ENCODE measurements at regions not wholly inside any gene's neighbourhood (a gene's known extent, or its start where the extent isn't known, plus 50 kb on each side); places are given as distances from the start of the nearest gene placed in this dataset.

DNA sequence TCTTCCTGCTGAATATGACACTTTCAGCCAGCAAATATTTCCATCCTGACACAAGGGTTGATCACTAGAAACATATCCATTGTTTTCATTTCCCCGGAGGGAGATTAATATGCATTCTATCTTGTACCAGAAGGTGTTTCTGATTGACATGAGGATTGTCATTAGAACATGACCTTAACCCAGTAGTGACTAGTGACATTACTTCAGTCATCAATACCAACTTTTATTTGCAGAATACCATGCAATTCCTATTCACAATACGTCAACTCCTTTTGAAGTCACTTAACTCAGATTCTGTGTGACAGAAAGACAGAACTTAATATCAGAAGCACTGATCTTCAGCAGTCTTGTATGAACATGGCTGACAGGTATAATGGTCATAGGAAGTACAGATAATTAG is 1108.9 kb upstream of the CRIM1 start:
- no peak overlapping the region for H3K4me3 ChIP-seq (ENCODE audit: low read length)
- no peak for DNase-seq (ENCODE audit: low read depth)
- TF ChIP-seq, protein P1, sequence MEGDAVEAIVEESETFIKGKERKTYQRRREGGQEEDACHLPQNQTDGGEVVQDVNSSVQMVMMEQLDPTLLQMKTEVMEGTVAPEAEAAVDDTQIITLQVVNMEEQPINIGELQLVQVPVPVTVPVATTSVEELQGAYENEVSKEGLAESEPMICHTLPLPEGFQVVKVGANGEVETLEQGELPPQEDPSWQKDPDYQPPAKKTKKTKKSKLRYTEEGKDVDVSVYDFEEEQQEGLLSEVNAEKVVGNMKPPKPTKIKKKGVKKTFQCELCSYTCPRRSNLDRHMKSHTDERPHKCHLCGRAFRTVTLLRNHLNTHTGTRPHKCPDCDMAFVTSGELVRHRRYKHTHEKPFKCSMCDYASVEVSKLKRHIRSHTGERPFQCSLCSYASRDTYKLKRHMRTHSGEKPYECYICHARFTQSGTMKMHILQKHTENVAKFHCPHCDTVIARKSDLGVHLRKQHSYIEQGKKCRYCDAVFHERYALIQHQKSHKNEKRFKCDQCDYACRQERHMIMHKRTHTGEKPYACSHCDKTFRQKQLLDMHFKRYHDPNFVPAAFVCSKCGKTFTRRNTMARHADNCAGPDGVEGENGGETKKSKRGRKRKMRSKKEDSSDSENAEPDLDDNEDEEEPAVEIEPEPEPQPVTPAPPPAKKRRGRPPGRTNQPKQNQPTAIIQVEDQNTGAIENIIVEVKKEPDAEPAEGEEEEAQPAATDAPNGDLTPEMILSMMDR (conservative IDR thresholded peaks at IDR 0.05; ENCODE audit: low read length) = no peak

DNA sequence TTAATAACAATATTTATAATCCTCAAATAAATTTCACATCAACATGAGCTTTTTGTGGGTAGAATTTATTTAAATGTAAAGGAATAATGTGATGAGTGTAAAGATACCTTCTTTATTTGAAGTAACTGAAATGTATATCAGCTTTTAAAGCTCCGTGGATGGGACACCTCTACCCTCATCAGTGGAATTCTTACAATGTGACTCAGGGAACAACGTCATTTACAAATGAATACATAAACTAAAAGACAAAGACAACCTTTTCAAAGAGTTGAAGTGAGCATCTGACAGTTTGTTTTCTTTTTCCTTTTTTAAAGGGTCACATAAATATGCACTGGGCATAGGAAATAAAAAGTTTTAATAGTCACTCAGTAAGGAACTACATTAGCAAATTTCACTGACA is 1127.0 kb upstream of the CRIM1 start:
- DNase-seq (ENCODE audit: low read depth) = no peak
- H3K4me3 ChIP-seq (ENCODE audit: low read length) = no peak overlapping the region
- TF ChIP-seq, protein P1 (conservative IDR thresholded peaks at IDR 0.05; ENCODE audit: low read length) = no peak

DNA sequence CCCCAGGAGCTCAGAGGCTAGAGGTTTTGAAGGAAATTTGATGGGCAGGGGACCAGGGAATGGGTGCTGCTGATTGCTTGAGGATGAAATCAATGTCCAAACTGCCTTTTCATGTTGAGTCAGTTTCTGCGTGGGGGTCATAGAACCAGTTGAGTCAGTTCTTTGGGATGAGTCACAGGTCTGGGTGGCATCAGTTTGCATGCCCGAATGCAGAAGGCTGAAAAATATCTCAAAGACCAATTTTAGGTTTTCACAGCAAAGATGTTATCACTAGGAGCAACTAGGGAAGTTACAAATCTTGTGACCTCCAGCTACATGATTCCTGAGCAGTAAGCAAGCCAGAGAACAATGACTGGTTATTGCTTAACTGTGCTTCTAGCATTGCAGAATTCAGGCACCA is 1135.1 kb upstream of the CRIM1 start:
- TF ChIP-seq, protein P1 (conservative IDR thresholded peaks at IDR 0.05; ENCODE audit: low read length) = no peak
- H3K4me3 ChIP-seq (ENCODE audit: low read length) = no peak overlapping the region
- no peak for DNase-seq (ENCODE audit: low read depth)

DNA sequence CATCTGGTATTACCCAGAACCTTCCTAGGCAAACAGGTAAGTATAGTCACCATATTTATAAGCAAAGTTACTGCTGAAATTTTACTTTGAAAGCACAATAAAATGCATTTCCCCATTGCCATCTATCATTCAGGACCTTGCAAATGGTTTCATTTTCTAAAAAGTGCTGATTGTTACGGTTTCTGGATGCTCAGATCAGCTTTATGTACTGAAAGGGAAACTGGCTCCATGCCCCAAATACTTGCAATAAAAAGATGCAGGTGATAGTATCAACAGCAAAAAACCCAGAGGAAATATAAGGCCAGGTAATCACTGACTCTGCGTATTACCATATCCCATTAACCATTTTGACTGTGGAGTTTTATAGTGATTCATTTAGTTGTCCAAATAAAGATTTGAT is 1150.7 kb upstream of the CRIM1 start:
- no peak overlapping the region for H3K4me3 ChIP-seq (ENCODE audit: low read length)
- no peak for DNase-seq (ENCODE audit: low read depth)
- TF ChIP-seq, protein P1 (conservative IDR thresholded peaks at IDR 0.05; ENCODE audit: low read length) = no peak

DNA sequence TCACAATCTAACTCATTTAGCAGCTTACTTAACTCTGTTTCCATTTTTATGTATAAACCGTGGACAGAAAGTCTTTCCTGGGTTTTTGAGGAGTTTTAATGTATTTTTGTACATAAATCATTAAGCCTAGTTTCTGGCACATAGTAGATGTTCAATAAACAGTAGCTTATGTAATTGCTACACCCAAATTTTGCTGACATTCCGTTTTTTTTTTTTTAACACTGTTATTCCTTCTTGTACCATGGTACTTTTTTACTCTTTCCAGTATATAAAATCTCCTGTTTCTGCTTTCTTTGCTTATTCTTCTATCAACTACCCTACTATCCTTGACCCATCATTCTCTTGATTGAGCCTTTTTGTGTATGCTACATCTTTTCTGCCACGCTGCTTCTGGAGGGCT is 1151.3 kb upstream of the CRIM1 start:
- TF ChIP-seq, protein P1 (conservative IDR thresholded peaks at IDR 0.05; ENCODE audit: low read length) = no peak
- no peak overlapping the region for H3K4me3 ChIP-seq (ENCODE audit: low read length)
- DNase-seq (ENCODE audit: low read depth) = no peak

DNA sequence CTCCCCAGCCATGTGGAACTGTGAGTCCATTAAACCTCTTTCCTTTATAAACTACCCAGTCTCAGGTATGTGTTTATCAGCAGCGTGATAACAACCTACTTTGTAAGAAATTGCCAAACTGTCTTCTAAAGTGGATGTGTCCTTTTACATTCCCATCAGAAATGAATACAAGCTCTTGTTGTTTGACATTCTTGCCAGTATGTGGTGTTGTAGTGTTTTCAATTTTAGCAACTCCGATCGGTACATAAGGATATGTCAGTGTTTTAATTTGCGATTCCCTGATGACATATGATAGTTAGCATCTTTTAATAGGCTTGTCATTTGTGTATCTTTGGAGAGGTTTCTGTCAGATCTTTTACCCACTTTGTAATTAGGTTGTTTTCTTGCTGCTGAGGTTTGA is 1156.3 kb upstream of the CRIM1 start:
- TF ChIP-seq, protein P1 (conservative IDR thresholded peaks at IDR 0.05; ENCODE audit: low read length) = no peak
- DNase-seq (ENCODE audit: low read depth) = no peak

DNA sequence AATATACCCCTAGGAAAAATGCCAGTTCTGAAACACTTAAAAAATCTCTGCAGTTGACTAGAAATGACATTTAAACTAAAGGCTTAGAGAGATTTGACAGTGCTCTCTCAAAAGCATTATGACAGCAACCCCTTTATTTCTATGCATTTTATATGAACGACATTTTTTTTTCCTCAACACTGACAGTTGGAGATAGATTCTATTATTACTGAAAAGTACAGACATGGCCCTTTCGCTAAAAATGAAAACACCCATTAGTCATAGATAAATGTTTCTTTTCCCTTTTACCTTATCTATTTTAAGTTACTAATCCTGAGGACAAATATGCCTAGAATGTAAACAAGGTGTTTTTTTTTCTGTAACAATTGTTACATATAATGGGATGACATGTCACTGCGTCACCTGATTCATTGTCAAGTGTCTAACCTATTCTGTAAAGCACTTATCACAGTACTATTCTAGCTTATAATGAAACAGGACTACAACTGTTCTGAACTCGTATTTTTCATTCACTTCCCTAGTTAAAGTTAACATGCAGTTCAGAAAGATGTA is 1169.6 kb upstream of the CRIM1 start:
- no peak for DNase-seq (ENCODE audit: low read depth)
- H3K4me3 ChIP-seq (ENCODE audit: low read length) = no peak overlapping the region
- TF ChIP-seq, protein P1 (conservative IDR thresholded peaks at IDR 0.05; ENCODE audit: low read length) = no peak

More for the DNA sequence above, 1156.3 kb upstream of the CRIM1 start:
- H3K4me3 ChIP-seq (ENCODE audit: low read length) = no peak overlapping the region

Measured in AG10803 (cell line).